H1 (cell line): ENCODE measurements at regions not wholly inside any gene's neighbourhood (a gene's known extent, or its start where the extent isn't known, plus 50 kb on each side); places are given as distances from the start of the nearest gene placed in this dataset.

Experiments
- HDAC2 ChIP-seq, 2 experiments: fragments of 300-600 bp in 1 of 2; sonication (generic) in 1 of 2; IDR thresholded peaks; 2 replicates each; pipeline ENCODE4 v1.6.1; 2011 to 2012; ENCODE audit warnings: low read depth in 2 of 2, low read length in 2 of 2, mild to moderate bottlenecking in 2 of 2, moderate library complexity in 2 of 2, borderline replicate concordance in 1 of 2, inconsistent platforms in 1 of 2
- SIN3A ChIP-seq, 2 experiments: IDR thresholded peaks in 1 of 2; conservative IDR thresholded peaks in 1 of 2; 2 replicates each; pipeline ENCODE4 v1.6.1; 2011 to 2012; ENCODE audit warnings: low read length in 2 of 2, improper control_type of control experiment in 1 of 2, low read depth in 1 of 2, mild to moderate bottlenecking in 1 of 2

GRCh38 chr9:23483566-23483965 is 342.5 kb downstream of the ELAVL2 start:
- TF ChIP-seq HDAC2 (IDR thresholded peaks at IDR 0.05; ENCODE audit: borderline replicate concordance in 1 of 2, low read depth in 2 of 2, low read length in 2 of 2) (no peak), SIN3A (conservative IDR thresholded peaks at IDR 0.05 in 1 of 2, IDR thresholded peaks at IDR 0.05 in 1 of 2; ENCODE audit: low read depth in 1 of 2, low read length in 2 of 2) (no peak)
